ENCODE measurements at regions not wholly inside any gene's neighbourhood (a gene's known extent, or its start where the extent isn't known, plus 50 kb on each side); places are given as distances from the start of the nearest gene placed in this dataset.

DNA sequence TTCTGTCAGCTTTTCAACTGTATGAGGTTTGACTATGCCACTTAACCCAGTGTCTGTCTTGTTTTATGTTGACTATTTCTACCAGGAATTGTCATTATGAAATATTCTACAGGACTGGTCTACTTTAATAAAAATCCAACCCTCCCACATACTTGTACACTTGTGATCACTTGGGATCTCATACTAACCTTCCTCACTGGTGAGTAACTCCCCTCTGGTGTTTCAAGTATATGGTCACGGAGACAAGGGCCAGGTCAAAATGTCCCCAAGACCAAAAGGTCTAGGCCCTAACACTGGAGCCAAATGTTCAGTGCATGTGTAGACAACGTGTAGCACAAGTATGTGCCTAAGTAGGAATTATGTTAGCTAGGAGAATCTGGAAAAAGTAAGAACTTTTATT is 122.7 kb upstream of the TJP1 start:
- TF ChIP-seq, protein P1, sequence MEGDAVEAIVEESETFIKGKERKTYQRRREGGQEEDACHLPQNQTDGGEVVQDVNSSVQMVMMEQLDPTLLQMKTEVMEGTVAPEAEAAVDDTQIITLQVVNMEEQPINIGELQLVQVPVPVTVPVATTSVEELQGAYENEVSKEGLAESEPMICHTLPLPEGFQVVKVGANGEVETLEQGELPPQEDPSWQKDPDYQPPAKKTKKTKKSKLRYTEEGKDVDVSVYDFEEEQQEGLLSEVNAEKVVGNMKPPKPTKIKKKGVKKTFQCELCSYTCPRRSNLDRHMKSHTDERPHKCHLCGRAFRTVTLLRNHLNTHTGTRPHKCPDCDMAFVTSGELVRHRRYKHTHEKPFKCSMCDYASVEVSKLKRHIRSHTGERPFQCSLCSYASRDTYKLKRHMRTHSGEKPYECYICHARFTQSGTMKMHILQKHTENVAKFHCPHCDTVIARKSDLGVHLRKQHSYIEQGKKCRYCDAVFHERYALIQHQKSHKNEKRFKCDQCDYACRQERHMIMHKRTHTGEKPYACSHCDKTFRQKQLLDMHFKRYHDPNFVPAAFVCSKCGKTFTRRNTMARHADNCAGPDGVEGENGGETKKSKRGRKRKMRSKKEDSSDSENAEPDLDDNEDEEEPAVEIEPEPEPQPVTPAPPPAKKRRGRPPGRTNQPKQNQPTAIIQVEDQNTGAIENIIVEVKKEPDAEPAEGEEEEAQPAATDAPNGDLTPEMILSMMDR (IDR thresholded peaks at IDR 0.05): no peak
- TF ChIP-seq TEAD4 (CRISPR knock-in tag; IDR thresholded peaks at IDR 0.05) (no peak), ESRRA (CRISPR knock-in tag; IDR thresholded peaks at IDR 0.05; ENCODE audit: borderline replicate concordance) (no peak), RELA (CRISPR knock-in tag; IDR thresholded peaks at IDR 0.05; ENCODE audit: borderline replicate concordance) (no peak), RORB (CRISPR knock-in tag; IDR thresholded peaks at IDR 0.05) (no peak), IRF2 (CRISPR knock-in tag; IDR thresholded peaks at IDR 0.05; ENCODE audit: borderline replicate concordance, low read depth) (no peak), KAT7 (CRISPR knock-in tag; IDR thresholded peaks at IDR 0.05; ENCODE audit: borderline replicate concordance) (no peak), NR2C2 (CRISPR knock-in tag; IDR thresholded peaks at IDR 0.05) (no peak), FOXP1 (CRISPR knock-in tag; IDR thresholded peaks at IDR 0.05; ENCODE audit: borderline replicate concordance) (no peak), NFE2L1 (CRISPR knock-in tag; IDR thresholded peaks at IDR 0.05) (no peak)
- TF ChIP-seq, protein P2, sequence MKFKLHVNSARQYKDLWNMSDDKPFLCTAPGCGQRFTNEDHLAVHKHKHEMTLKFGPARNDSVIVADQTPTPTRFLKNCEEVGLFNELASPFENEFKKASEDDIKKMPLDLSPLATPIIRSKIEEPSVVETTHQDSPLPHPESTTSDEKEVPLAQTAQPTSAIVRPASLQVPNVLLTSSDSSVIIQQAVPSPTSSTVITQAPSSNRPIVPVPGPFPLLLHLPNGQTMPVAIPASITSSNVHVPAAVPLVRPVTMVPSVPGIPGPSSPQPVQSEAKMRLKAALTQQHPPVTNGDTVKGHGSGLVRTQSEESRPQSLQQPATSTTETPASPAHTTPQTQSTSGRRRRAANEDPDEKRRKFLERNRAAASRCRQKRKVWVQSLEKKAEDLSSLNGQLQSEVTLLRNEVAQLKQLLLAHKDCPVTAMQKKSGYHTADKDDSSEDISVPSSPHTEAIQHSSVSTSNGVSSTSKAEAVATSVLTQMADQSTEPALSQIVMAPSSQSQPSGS (CRISPR knock-in tag; IDR thresholded peaks at IDR 0.05; ENCODE audit: borderline replicate concordance, low read depth): no peak
- TF ChIP-seq, protein P3, sequence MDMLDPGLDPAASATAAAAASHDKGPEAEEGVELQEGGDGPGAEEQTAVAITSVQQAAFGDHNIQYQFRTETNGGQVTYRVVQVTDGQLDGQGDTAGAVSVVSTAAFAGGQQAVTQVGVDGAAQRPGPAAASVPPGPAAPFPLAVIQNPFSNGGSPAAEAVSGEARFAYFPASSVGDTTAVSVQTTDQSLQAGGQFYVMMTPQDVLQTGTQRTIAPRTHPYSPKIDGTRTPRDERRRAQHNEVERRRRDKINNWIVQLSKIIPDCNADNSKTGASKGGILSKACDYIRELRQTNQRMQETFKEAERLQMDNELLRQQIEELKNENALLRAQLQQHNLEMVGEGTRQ (CRISPR knock-in tag; IDR thresholded peaks at IDR 0.05): no peak
- TF ChIP-seq, protein P4, sequence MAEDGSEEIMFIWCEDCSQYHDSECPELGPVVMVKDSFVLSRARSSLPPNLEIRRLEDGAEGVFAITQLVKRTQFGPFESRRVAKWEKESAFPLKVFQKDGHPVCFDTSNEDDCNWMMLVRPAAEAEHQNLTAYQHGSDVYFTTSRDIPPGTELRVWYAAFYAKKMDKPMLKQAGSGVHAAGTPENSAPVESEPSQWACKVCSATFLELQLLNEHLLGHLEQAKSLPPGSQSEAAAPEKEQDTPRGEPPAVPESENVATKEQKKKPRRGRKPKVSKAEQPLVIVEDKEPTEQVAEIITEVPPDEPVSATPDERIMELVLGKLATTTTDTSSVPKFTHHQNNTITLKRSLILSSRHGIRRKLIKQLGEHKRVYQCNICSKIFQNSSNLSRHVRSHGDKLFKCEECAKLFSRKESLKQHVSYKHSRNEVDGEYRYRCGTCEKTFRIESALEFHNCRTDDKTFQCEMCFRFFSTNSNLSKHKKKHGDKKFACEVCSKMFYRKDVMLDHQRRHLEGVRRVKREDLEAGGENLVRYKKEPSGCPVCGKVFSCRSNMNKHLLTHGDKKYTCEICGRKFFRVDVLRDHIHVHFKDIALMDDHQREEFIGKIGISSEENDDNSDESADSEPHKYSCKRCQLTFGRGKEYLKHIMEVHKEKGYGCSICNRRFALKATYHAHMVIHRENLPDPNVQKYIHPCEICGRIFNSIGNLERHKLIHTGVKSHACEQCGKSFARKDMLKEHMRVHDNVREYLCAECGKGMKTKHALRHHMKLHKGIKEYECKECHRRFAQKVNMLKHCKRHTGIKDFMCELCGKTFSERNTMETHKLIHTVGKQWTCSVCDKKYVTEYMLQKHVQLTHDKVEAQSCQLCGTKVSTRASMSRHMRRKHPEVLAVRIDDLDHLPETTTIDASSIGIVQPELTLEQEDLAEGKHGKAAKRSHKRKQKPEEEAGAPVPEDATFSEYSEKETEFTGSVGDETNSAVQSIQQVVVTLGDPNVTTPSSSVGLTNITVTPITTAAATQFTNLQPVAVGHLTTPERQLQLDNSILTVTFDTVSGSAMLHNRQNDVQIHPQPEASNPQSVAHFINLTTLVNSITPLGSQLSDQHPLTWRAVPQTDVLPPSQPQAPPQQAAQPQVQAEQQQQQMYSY (CRISPR knock-in tag; IDR thresholded peaks at IDR 0.05): no peak
- TF ChIP-seq, protein P5, sequence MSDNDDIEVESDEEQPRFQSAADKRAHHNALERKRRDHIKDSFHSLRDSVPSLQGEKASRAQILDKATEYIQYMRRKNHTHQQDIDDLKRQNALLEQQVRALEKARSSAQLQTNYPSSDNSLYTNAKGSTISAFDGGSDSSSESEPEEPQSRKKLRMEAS (CRISPR knock-in tag; IDR thresholded peaks at IDR 0.05): no peak

All from WTC11 (cell line).